HG03159 (cell line): ENCODE measurements at regions not wholly inside any gene's neighbourhood (a gene's known extent, or its start where the extent isn't known, plus 50 kb on each side); places are given as distances from the start of the nearest gene placed in this dataset.
A peak's percentile ranks its signal among the peaks of the same experiment; 100 is the strongest.
"Not testable (repeated sequence)": the region's sequence is repeated elsewhere in the genome, so short reads cannot be mapped to it uniquely, and the experiment has no call there.

Experiments
- ATAC-seq: cut with Tn5 transposase; IDR thresholded peaks from one replicate; pipeline ENCODE4 v1.9.1; 2021; ENCODE audit warnings: mild to moderate bottlenecking, moderate library complexity; ENCODE audit not compliant: unreplicated experiment

DNA sequence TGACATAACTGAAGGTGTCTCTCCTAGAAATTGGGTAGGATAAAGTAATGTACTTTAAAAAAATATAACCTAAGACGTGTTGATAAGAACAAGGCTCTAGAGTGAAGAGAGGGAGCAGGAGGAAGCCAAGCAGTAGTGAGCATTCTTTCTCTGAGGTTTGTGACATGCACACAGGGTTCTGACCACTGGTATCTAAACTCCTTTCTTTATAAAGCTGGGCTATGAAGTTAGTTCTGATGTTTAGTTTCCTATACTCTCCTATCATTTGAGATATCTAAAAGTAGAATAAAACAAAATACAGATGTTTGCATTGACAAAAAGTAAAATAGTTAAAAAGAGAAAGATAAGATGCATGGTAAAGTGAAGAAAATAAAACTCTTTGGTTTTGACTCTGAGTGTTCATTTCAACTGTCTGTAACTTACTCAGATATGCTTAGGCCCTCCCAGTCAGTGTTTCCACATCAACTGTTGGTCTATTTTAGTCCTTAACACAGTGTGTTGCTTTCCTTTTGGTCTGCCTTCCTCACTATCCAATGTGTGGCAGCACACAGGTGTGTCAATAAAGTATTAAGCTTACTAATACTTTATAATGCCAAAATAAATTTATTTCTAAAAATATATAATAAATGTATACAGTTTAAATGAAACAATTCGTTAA lies 543.5 kb downstream of the PTPRC start:
- ATAC-seq, result no peak

GRCh38 chr1:199184180-199184579 lies 545.3 kb downstream of the PTPRC start:
- no peak for ATAC-seq

DNA sequence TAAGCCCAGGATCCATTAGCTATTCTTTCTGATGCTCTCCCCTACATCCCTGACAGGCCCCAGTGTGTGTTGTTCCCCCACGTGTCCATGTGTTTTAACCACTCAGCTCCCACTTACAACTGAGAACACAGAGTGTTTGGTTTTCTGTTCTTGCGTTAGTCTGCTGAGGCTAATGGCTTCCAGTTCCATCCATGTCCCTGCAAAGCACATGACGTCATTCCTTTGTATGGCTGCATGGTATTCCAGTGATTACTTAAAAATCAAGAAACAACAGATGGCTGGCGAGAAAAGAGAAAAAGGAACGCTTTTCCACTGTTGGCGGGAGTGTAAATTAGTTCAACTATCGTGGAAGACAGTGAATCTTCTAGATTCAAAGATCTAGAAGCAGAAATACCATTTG lies 556.0 kb downstream of the PTPRC start:
- ATAC-seq, result no peak

- ATAC-seq, result no peak
Observed at GRCh38 chr1:199197695-199198094, 558.9 kb downstream of the PTPRC start.

- no peak for ATAC-seq
Observed at GRCh38 chr1:199202331-199202730, 563.5 kb downstream of the PTPRC start.

- ATAC-seq, result no peak
Observed at GRCh38 chr1:199204231-199204630, 565.4 kb downstream of the PTPRC start.

GRCh38 chr1:199205740-199206441 lies 567.1 kb downstream of the PTPRC start:
- ATAC-seq, result no peak

GRCh38 chr1:199208847-199209246 lies 570.0 kb downstream of the PTPRC start:
- no peak for ATAC-seq

DNA sequence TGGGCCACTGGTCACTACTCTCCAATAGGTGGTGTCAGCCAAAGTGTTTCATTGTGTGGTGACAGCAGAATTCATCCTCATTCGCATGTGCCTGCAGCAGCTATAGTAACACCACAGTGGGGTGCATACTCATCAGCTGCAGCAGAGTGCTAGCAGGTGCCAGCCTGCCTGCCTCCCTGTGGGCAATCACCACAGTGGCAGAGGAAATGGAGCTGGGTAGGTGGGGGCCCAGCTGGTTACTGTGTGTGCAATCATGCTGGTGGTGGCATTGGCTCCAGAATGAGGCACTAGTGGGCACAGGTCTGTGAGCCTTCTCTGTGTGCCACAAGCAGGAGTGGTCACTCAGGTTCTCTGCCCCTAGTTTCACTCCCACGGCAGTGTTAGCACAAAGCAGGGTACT lies 579.2 kb downstream of the PTPRC start:
- no peak for ATAC-seq

DNA sequence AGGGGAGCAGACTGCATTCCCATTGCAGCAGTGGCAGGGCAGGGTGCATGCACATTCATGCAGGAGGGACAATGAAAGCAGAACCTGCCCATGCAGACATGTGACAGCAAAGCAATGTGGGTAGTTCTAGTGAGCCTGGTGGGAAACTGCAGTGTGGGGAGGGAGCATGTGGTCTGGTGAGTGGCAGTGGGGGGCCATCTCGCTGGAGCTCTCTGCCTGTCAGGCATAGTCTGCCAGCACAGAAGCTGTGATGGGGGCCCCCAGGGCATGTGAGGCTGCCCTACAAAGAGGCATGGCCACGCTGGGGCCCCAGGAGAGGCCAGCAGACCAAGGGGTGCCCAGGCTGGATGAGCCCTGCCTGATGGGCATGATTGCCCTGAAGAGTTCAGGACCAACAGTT lies 579.7 kb downstream of the PTPRC start:
- no peak for ATAC-seq

DNA sequence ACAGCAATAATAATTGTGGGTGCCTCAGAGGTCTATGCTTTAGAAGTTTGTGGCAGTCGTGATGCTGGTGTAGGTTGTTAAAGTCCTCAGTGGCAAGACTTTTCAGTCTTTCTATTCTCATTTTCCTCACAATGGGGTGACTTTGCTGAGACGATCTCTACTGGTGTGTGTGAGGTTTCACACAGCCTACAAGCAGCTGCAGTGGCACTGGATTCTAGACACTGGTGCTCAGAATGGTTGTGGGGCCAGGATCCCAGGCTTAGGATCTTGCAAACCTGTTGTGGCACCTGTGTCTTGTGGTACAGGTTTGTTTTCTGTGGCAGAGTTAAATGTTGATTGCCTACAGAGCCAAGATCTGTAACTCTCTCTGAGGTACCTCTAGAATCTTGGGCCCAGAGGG lies 581.2 kb downstream of the PTPRC start:
- ATAC-seq, result no peak

DNA sequence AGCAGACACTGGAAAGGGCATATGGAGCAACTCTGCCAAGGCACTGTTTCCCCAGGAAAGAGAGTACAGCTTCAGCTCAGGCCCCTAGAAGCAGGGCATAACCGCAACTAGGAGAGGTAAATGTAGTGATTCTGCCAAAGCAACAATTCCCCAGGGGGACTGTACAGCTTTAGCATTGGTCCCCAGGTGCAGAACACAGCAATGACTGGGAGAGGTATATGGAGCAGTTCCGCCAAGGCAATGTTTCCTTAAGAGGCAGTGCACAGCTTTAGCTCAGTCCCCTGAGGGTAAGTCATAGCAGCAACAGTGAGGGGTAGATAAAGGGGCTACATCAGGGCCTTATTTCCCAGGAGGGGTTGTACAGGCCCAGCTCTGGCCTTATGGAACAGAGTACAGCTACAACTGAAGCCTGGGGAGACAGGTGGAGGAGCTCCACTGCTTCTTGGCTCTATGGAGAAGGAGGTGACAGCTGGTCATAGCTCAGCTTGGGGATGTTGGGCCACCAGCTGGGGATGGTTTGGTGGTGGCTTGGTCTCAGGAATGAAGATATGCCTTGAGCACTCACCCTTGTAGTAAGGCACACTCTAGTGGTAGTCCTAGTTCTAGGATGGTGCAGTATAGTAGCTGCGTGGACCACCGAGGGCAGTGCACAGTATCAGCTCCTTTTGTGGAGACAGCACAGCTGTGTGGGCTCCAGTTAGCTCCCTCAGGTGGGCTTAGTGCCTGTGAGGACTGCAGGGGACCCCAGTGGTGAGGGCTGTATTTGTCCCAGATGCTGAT lies 582.7 kb downstream of the PTPRC start:
- no peak for ATAC-seq

- ATAC-seq, result no peak
Observed at GRCh38 chr1:199223936-199224335, 585.1 kb downstream of the PTPRC start.

- ATAC-seq, result peak; percentile 82
Observed at GRCh38 chr1:199226163-199226562, 587.3 kb downstream of the PTPRC start.

- ATAC-seq, result no peak
Observed at GRCh38 chr1:199242147-199242546, 603.3 kb downstream of the PTPRC start.

- ATAC-seq, result no peak
Observed at GRCh38 chr1:199242601-199243000, 603.8 kb downstream of the PTPRC start.

- peak; percentile 98 for ATAC-seq
Observed at GRCh38 chr1:199243423-199244061, 604.7 kb downstream of the PTPRC start.

GRCh38 chr1:199245946-199246345 lies 607.1 kb downstream of the PTPRC start:
- ATAC-seq, result no peak

GRCh38 chr1:199246716-199247115 lies 607.9 kb downstream of the PTPRC start:
- no peak for ATAC-seq

GRCh38 chr1:199247891-199248290 lies 609.1 kb downstream of the PTPRC start:
- ATAC-seq, result no peak

GRCh38 chr1:199254040-199254439 lies 615.2 kb downstream of the PTPRC start:
- not testable (repeated sequence) for ATAC-seq
